ENCODE measurements at regions not wholly inside any gene's neighbourhood (a gene's known extent, or its start where the extent isn't known, plus 50 kb on each side); places are given as distances from the start of the nearest gene placed in this dataset.

- DNase-seq (ENCODE audit: low read depth): no peak
Measured at GRCh38 chr10:128498378-128498730, 372.1 kb upstream of the MKI67 start.

- no peak for DNase-seq (ENCODE audit: low read depth)
Measured at GRCh38 chr10:128498746-128499145, 372.5 kb upstream of the MKI67 start.

- no peak for DNase-seq (ENCODE audit: low read depth)
Measured at GRCh38 chr10:128499486-128499885, 373.3 kb upstream of the MKI67 start.

- DNase-seq (ENCODE audit: low read depth): no peak
Measured at GRCh38 chr10:128499956-128500355, 373.7 kb upstream of the MKI67 start.

- DNase-seq (ENCODE audit: low read depth): no peak
Measured at GRCh38 chr10:128500642-128501041, 374.4 kb upstream of the MKI67 start.

GRCh38 chr10:128505346-128505745, 379.1 kb upstream of the MKI67 start:
- no peak for DNase-seq (ENCODE audit: low read depth)

GRCh38 chr10:128506423-128506822, 380.2 kb upstream of the MKI67 start:
- DNase-seq (ENCODE audit: low read depth): no peak

GRCh38 chr10:128507066-128507465, 380.8 kb upstream of the MKI67 start:
- no peak for DNase-seq (ENCODE audit: low read depth)

- no peak for DNase-seq (ENCODE audit: low read depth)
Measured at GRCh38 chr10:128511284-128511683, 385.1 kb upstream of the MKI67 start.

- DNase-seq (ENCODE audit: low read depth): no peak
Measured at GRCh38 chr10:128512767-128513166, 386.5 kb upstream of the MKI67 start.

GRCh38 chr10:128514536-128514935, 388.3 kb upstream of the MKI67 start:
- no peak for DNase-seq (ENCODE audit: low read depth)

- DNase-seq (ENCODE audit: low read depth): no peak
Measured at GRCh38 chr10:128516180-128516579, 390.0 kb upstream of the MKI67 start.

GRCh38 chr10:128517167-128517566, 390.9 kb upstream of the MKI67 start:
- no peak for DNase-seq (ENCODE audit: low read depth)

- DNase-seq (ENCODE audit: low read depth): no peak
Measured at GRCh38 chr10:128518000-128518399, 391.8 kb upstream of the MKI67 start.

GRCh38 chr10:128519581-128519980, 393.4 kb upstream of the MKI67 start:
- DNase-seq (ENCODE audit: low read depth): no peak

- no peak for DNase-seq (ENCODE audit: low read depth)
Measured at GRCh38 chr10:128520211-128520815, 394.1 kb upstream of the MKI67 start.

GRCh38 chr10:128522551-128523308, 396.5 kb upstream of the MKI67 start:
- DNase-seq (ENCODE audit: low read depth): no peak

GRCh38 chr10:128525444-128525843, 399.2 kb upstream of the MKI67 start:
- DNase-seq (ENCODE audit: low read depth): no peak

GRCh38 chr10:128525936-128526335, 399.7 kb upstream of the MKI67 start:
- DNase-seq (ENCODE audit: low read depth): no peak

GRCh38 chr10:128526791-128527375, 400.7 kb upstream of the MKI67 start:
- DNase-seq (ENCODE audit: low read depth): no peak

- no peak for DNase-seq (ENCODE audit: low read depth)
Measured at GRCh38 chr10:128527711-128528110, 401.5 kb upstream of the MKI67 start.

- DNase-seq (ENCODE audit: low read depth): no peak
Measured at GRCh38 chr10:128528167-128528566, 401.9 kb upstream of the MKI67 start.

- DNase-seq (ENCODE audit: low read depth): no peak
Measured at GRCh38 chr10:128528781-128529180, 402.6 kb upstream of the MKI67 start.

- DNase-seq (ENCODE audit: low read depth): no peak
Measured at GRCh38 chr10:128529225-128529624, 403.0 kb upstream of the MKI67 start.

All from stimulated activated CD8-positive, alpha-beta memory T cell treated with anti-CD3 and anti-CD28 coated beads, Interleukin-15, amount 100 ng/mL, for 24 hours (primary cell).